Kidney (tissue), 13 donors: ENCODE measurements at regions not wholly inside any gene's neighbourhood (a gene's known extent, or its start where the extent isn't known, plus 50 kb on each side); places are given as distances from the start of the nearest gene placed in this dataset.

Experiments
- DNase-seq, 5 donors: peaks; one replicate each; pipeline ENCODE4 v3.0.0-alpha.2; 2013 to 2020
- FAIRE-seq: peaks from 2 replicates; lab custom pipeline; 2012; peaks lifted over from hg19 to GRCh38; lab: Jason Lieb, UNC
- H3K27ac ChIP-seq, 2 donors: one replicate each; pipeline ENCODE4 v1.7.0; 2013; ENCODE audit warnings: low read depth in 2 of 2, low read length in 2 of 2, inconsistent platforms in 1 of 2
- H3K27me3 ChIP-seq: one replicate; pipeline ENCODE4 v1.7.1; 2013; ENCODE audit warnings: low read length, inconsistent platforms; ENCODE audit not compliant: control insufficient read depth, insufficient read depth
- H3K36me3 ChIP-seq, 3 donors: one replicate each; pipeline versions ENCODE4 v1.7.0 to v1.7.1; 2013; ENCODE audit warnings: low read length in 3 of 3, control low read depth in 1 of 3, inconsistent platforms in 1 of 3; ENCODE audit not compliant: insufficient read depth in 3 of 3, control insufficient read depth in 2 of 3
- H3K4me1 ChIP-seq, 3 donors: one replicate each; pipeline versions ENCODE4 v1.7.0 to v1.7.1; 2013; ENCODE audit warnings: low read length in 3 of 3, inconsistent platforms in 1 of 3, low read depth in 1 of 3; ENCODE audit not compliant: control insufficient read depth in 2 of 3, insufficient read depth in 2 of 3
- H3K4me3 ChIP-seq, 3 donors: one replicate each; pipeline versions ENCODE4 v1.7.0 to v1.8.1; 2013; ENCODE audit warnings: low read length in 3 of 3, control low read depth in 1 of 3, inconsistent platforms in 1 of 3
- H3K9ac ChIP-seq, 3 donors: one replicate each; pipeline versions ENCODE4 v1.7.0 to v1.7.1; 2013; ENCODE audit warnings: low read length in 3 of 3, control low read depth in 1 of 3, inconsistent platforms in 1 of 3
- H3K9me3 ChIP-seq, 3 donors: one replicate each; pipeline versions ENCODE4 v1.7.0 to v1.7.1; 2013; ENCODE audit warnings: low read length in 3 of 3, control low read depth in 1 of 3, inconsistent platforms in 1 of 3; ENCODE audit not compliant: control insufficient read depth in 2 of 3, insufficient read depth in 1 of 3
- CTCF ChIP-seq: IDR thresholded peaks from 3 replicates; pipeline ENCODE4 v1.5.1; 2012; ENCODE audit warnings: mild to moderate bottlenecking, moderate library complexity, borderline replicate concordance; ENCODE audit not compliant: insufficient read depth; ENCODE audit errors: extremely low read depth
- intact Hi-C: fragments of 100-400 bp; cut with DNase I; formaldehyde crosslinking; loops from one replicate; pipeline ENCODE4 v1.11.1; 2022
- donor health status: control.
- donor health status: control.
- donor health status: control.
- donor health status: control.
- donor health status: control.
- donor health status: DM: yes; HTN: yes; CAD: no.
- donor health status: Normal renal cell carcinoma (clear cell type).

GRCh38 chr15:100783291-100783690 lies 96.3 kb upstream of the ALDH1A3 start:
- no peaks in the 10 kb centered on the region for H3K9me3 ChIP-seq
- intact Hi-C loops: no loop called here
- H3K9ac ChIP-seq: no peak overlapping the region
- H3K36me3 ChIP-seq: no peaks in the 10 kb centered on the region
- no peaks in the 10 kb centered on the region for H3K27me3 ChIP-seq
- H3K4me3 ChIP-seq: no peak overlapping the region
- no peak overlapping the region for H3K27ac ChIP-seq
- DNase-seq (no peak), FAIRE-seq (no peak)
- no peak for TF ChIP-seq CTCF
- no peaks in the 10 kb centered on the region for H3K4me1 ChIP-seq

GRCh38 chr15:100783760-100784492 lies 95.7 kb upstream of the ALDH1A3 start:
- Histone ChIP-seq H3K9me3 (no peaks in the 10 kb centered on the region), H3K27me3 (no peaks in the 10 kb centered on the region), H3K27ac (no peak overlapping the region), H3K4me3 (no peak overlapping the region), H3K36me3 (no peaks in the 10 kb centered on the region), H3K4me1 (no peaks in the 10 kb centered on the region), H3K9ac (no peak overlapping the region)
- TF ChIP-seq CTCF: no peak
- intact Hi-C loops: no loop called here
- no peak for FAIRE-seq
- DNase-seq: peak in 1 of 5 donors; percentile 4

GRCh38 chr15:100784493-100785180 lies 95.0 kb upstream of the ALDH1A3 start:
- no peaks in the 10 kb centered on the region for H3K4me1 ChIP-seq
- no peak for TF ChIP-seq CTCF
- H3K36me3 ChIP-seq: no peaks in the 10 kb centered on the region
- no peak for DNase-seq
- H3K9ac ChIP-seq: no peak overlapping the region
- H3K4me3 ChIP-seq: no peak overlapping the region
- no peaks in the 10 kb centered on the region for H3K27me3 ChIP-seq
- intact Hi-C loops: no loop called here
- no peaks in the 10 kb centered on the region for H3K9me3 ChIP-seq
- FAIRE-seq: no peak
- H3K27ac ChIP-seq: no peak overlapping the region
